Keratinocyte (primary cell): ENCODE measurements at regions not wholly inside any gene's neighbourhood (a gene's known extent, or its start where the extent isn't known, plus 50 kb on each side); places are given as distances from the start of the nearest gene placed in this dataset.

Experiments used
- DNase-seq: peaks from one replicate; pipeline ENCODE4 v3.0.0-alpha.2; 2011; ENCODE audit warnings: low read depth, missing footprints, low spot score
- FAIRE-seq: peaks from 2 replicates; lab custom pipeline; 2011; peaks lifted over from hg19 to GRCh38; lab: Jason Lieb, UNC
- H2AFZ ChIP-seq: 2 replicates; pipeline ENCODE4 v1.6.0; 2012; ENCODE audit warnings: low read length, control low read depth, inconsistent platforms; ENCODE audit not compliant: control insufficient read depth
- H3K27ac ChIP-seq: 2 replicates; pipeline ENCODE4 v1.5.1; 2011; ENCODE audit warnings: low read length; ENCODE audit not compliant: control insufficient read depth, insufficient read depth
- H3K27me3 ChIP-seq: 3 replicates; pipeline ENCODE4 v1.6.0; 2011; ENCODE audit warnings: low read length; ENCODE audit not compliant: control insufficient read depth, insufficient read depth; ENCODE audit errors: extremely low read depth
- H3K36me3 ChIP-seq, 2 experiments: 2 replicates in 1 of 2; 3 replicates in 1 of 2; pipeline ENCODE4 v1.5.1; 2011; ENCODE audit warnings: low read length in 2 of 2, mild to moderate bottlenecking in 1 of 2; ENCODE audit not compliant: control insufficient read depth in 2 of 2, insufficient read depth in 2 of 2; ENCODE audit errors: extremely low read depth in 1 of 2
- H3K4me1 ChIP-seq: 3 replicates; pipeline ENCODE4 v1.5.1; 2011; ENCODE audit warnings: low read length; ENCODE audit not compliant: control insufficient read depth, insufficient read depth; ENCODE audit errors: extremely low read depth
- H3K4me2 ChIP-seq: 3 replicates; pipeline ENCODE4 v1.6.0; 2011; ENCODE audit warnings: low read depth, low read length; ENCODE audit not compliant: control insufficient read depth, insufficient read depth; ENCODE audit errors: extremely low read depth
- H3K4me3 ChIP-seq, 3 experiments: fragments of 200-600 bp in 1 of 3; sonication (generic) in 1 of 3; 2 replicates in 2 of 3; 3 replicates in 1 of 3; pipeline ENCODE4 v1.5.1; 2011 to 2016; ENCODE audit warnings: low read length in 3 of 3, mild to moderate bottlenecking in 3 of 3, control low read depth in 2 of 3, inconsistent platforms in 1 of 3, low read depth in 1 of 3, mixed read lengths in 1 of 3, mixed run types in 1 of 3, moderate library complexity in 1 of 3; ENCODE audit not compliant: control insufficient read depth in 2 of 3, insufficient read depth in 2 of 3; ENCODE audit errors: extremely low read depth in 1 of 3
- H3K79me2 ChIP-seq: 2 replicates; pipeline ENCODE4 v1.6.0; 2012; ENCODE audit warnings: low read length; ENCODE audit not compliant: control insufficient read depth, insufficient read depth
- H3K9ac ChIP-seq: 3 replicates; pipeline ENCODE4 v1.6.0; 2011; ENCODE audit warnings: low read length; ENCODE audit not compliant: control insufficient read depth, insufficient read depth; ENCODE audit errors: extremely low read depth
- H3K9me1 ChIP-seq: 3 replicates; pipeline ENCODE4 v1.6.0; 2011; ENCODE audit warnings: low read length; ENCODE audit not compliant: control insufficient read depth, insufficient read depth; ENCODE audit errors: extremely low read depth
- H3K9me3 ChIP-seq: 2 replicates; pipeline ENCODE4 v1.5.1; 2012; ENCODE audit warnings: low read depth, low read length; ENCODE audit not compliant: control insufficient read depth
- H4K20me1 ChIP-seq: 3 replicates; pipeline ENCODE4 v1.6.0; 2011; ENCODE audit warnings: low read length; ENCODE audit not compliant: control insufficient read depth, insufficient read depth; ENCODE audit errors: extremely low read depth
- CTCF ChIP-seq, 3 experiments: IDR thresholded peaks in 1 of 3; conservative IDR thresholded peaks in 1 of 3; optimal IDR thresholded peaks in 1 of 3; 2 replicates in 2 of 3; 3 replicates in 1 of 3; pipeline versions ENCODE3 to v1.5.1; 2011; ENCODE audit warnings: low read length in 3 of 3, mild to moderate bottlenecking in 3 of 3, moderate library complexity in 2 of 3, control low read depth in 1 of 3, inconsistent platforms in 1 of 3; ENCODE audit not compliant: insufficient read depth in 2 of 3; ENCODE audit errors: extremely low read depth in 1 of 3
- EZH2 ChIP-seq: IDR thresholded peaks from one replicate; pipeline ENCODE4 v1.6.1; 2012; ENCODE audit warnings: inconsistent platforms, mild to moderate bottlenecking, low read length, moderate library complexity
- dilution Hi-C: fragments of 300-500 bp; cut with MboI; formaldehyde crosslinking; loops from one replicate; pipeline ENCODE4 v1.7.0; 2020; ENCODE audit warnings: low sequenced_read_pairs; ENCODE audit not compliant: extremely low pct_ligation_motif_present

- Histone ChIP-seq H4K20me1 (no peaks in the 10 kb centered on the region), H2AFZ (no peak overlapping the region), H3K9me1 (no peaks in the 10 kb centered on the region), H3K4me1 (peaks cover 13% of the 10 kb centered on the region), H3K4me3 (no peak overlapping the region), H3K27ac (no peak overlapping the region), H3K4me2 (no peak overlapping the region), H3K9me3 (no peaks in the 10 kb centered on the region), H3K27me3 (peaks cover 14% of the 10 kb centered on the region), H3K36me3 (no peaks in the 10 kb centered on the region), H3K79me2 (no peaks in the 10 kb centered on the region), H3K9ac (no peak overlapping the region)
- dilution Hi-C loops = no loop called here
- TF ChIP-seq EZH2 (no peak), CTCF (optimal IDR thresholded peaks at IDR 0.05 in 1 of 3, IDR thresholded peaks at IDR 0.05 in 1 of 3, conservative IDR thresholded peaks at IDR 0.05 in 1 of 3; ENCODE audit: extremely low read depth in 1 of 3, insufficient read depth in 2 of 3, low read length in 3 of 3) (no peak)
- DNase-seq (no peak), FAIRE-seq (no peak)
These were observed 394.1 kb upstream of the PROK2 start for GRCh38 chr3:72179107-72179464.

GRCh38 chr3:72178463-72179106, 393.6 kb upstream of the PROK2 start:
- no peak overlapping the region for H3K4me2 ChIP-seq
- peaks cover 17% of the 10 kb centered on the region for H3K27me3 ChIP-seq
- no peak overlapping the region for H3K9ac ChIP-seq
- H3K4me3 ChIP-seq = no peak overlapping the region
- no peak overlapping the region for H2AFZ ChIP-seq
- TF ChIP-seq EZH2 (no peak), CTCF (optimal IDR thresholded peaks at IDR 0.05 in 1 of 3, IDR thresholded peaks at IDR 0.05 in 1 of 3, conservative IDR thresholded peaks at IDR 0.05 in 1 of 3; ENCODE audit: extremely low read depth in 1 of 3, insufficient read depth in 2 of 3, low read length in 3 of 3) (no peak)
- FAIRE-seq = no peak
- dilution Hi-C loops = no loop called here
- H3K79me2 ChIP-seq = no peaks in the 10 kb centered on the region
- no peak overlapping the region for H3K27ac ChIP-seq
- H3K9me3 ChIP-seq = no peaks in the 10 kb centered on the region
- no peaks in the 10 kb centered on the region for H3K36me3 ChIP-seq
- DNase-seq = no peak
- H3K4me1 ChIP-seq = peaks cover 13% of the 10 kb centered on the region
- H3K9me1 ChIP-seq = no peaks in the 10 kb centered on the region
- no peaks in the 10 kb centered on the region for H4K20me1 ChIP-seq
